ENCODE measurements at regions not wholly inside any gene's neighbourhood (a gene's known extent, or its start where the extent isn't known, plus 50 kb on each side); places are given as distances from the start of the nearest gene placed in this dataset.

DNA sequence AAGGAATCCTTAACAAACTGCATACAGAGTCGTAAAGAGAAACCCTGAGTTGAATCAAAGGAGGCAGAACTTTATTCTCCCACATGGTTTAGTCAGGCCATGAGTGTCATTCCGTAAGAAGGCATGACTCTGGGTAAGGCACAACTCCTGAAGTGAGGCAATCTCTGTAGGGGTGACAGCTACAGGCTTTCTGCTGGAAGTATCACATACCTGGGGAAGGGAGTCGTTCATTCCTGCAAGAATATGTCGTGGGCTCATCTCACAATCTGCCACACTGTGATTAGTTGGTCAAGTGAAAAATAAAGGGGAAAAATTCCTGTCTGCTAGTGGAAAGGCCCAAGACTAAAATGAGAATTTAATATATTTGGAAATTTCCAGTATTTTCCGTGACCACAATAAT lies 392.6 kb downstream of the POM121L12 start:
- no peak for TF ChIP-seq ZNF263 (CRISPR knock-in tag; IDR thresholded peaks at IDR 0.05; ENCODE audit: low read depth)
- TF ChIP-seq, protein P1, sequence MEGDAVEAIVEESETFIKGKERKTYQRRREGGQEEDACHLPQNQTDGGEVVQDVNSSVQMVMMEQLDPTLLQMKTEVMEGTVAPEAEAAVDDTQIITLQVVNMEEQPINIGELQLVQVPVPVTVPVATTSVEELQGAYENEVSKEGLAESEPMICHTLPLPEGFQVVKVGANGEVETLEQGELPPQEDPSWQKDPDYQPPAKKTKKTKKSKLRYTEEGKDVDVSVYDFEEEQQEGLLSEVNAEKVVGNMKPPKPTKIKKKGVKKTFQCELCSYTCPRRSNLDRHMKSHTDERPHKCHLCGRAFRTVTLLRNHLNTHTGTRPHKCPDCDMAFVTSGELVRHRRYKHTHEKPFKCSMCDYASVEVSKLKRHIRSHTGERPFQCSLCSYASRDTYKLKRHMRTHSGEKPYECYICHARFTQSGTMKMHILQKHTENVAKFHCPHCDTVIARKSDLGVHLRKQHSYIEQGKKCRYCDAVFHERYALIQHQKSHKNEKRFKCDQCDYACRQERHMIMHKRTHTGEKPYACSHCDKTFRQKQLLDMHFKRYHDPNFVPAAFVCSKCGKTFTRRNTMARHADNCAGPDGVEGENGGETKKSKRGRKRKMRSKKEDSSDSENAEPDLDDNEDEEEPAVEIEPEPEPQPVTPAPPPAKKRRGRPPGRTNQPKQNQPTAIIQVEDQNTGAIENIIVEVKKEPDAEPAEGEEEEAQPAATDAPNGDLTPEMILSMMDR (IDR thresholded peaks at IDR 0.05) = no peak
- TF ChIP-seq, protein P2, sequence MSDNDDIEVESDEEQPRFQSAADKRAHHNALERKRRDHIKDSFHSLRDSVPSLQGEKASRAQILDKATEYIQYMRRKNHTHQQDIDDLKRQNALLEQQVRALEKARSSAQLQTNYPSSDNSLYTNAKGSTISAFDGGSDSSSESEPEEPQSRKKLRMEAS (CRISPR knock-in tag; IDR thresholded peaks at IDR 0.05) = no peak
- TF ChIP-seq TEAD1 (CRISPR knock-in tag; IDR thresholded peaks at IDR 0.05) = no peak
- no peak for TF ChIP-seq NR3C1 (CRISPR knock-in tag; conservative IDR thresholded peaks at IDR 0.05; ENCODE audit: low read depth)
- TF ChIP-seq, protein P3, sequence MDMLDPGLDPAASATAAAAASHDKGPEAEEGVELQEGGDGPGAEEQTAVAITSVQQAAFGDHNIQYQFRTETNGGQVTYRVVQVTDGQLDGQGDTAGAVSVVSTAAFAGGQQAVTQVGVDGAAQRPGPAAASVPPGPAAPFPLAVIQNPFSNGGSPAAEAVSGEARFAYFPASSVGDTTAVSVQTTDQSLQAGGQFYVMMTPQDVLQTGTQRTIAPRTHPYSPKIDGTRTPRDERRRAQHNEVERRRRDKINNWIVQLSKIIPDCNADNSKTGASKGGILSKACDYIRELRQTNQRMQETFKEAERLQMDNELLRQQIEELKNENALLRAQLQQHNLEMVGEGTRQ (CRISPR knock-in tag; IDR thresholded peaks at IDR 0.05) = no peak
- TF ChIP-seq, protein P4, sequence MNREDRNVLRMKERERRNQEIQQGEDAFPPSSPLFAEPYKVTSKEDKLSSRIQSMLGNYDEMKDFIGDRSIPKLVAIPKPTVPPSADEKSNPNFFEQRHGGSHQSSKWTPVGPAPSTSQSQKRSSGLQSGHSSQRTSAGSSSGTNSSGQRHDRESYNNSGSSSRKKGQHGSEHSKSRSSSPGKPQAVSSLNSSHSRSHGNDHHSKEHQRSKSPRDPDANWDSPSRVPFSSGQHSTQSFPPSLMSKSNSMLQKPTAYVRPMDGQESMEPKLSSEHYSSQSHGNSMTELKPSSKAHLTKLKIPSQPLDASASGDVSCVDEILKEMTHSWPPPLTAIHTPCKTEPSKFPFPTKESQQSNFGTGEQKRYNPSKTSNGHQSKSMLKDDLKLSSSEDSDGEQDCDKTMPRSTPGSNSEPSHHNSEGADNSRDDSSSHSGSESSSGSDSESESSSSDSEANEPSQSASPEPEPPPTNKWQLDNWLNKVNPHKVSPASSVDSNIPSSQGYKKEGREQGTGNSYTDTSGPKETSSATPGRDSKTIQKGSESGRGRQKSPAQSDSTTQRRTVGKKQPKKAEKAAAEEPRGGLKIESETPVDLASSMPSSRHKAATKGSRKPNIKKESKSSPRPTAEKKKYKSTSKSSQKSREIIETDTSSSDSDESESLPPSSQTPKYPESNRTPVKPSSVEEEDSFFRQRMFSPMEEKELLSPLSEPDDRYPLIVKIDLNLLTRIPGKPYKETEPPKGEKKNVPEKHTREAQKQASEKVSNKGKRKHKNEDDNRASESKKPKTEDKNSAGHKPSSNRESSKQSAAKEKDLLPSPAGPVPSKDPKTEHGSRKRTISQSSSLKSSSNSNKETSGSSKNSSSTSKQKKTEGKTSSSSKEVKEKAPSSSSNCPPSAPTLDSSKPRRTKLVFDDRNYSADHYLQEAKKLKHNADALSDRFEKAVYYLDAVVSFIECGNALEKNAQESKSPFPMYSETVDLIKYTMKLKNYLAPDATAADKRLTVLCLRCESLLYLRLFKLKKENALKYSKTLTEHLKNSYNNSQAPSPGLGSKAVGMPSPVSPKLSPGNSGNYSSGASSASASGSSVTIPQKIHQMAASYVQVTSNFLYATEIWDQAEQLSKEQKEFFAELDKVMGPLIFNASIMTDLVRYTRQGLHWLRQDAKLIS (CRISPR knock-in tag; IDR thresholded peaks at IDR 0.05; ENCODE audit: borderline replicate concordance) = no peak
- TF ChIP-seq CREB1 (CRISPR knock-in tag; IDR thresholded peaks at IDR 0.05) = no peak

Data from WTC11 (cell line).